GM12875 (cell line): ENCODE measurements at regions not wholly inside any gene's neighbourhood (a gene's known extent, or its start where the extent isn't known, plus 50 kb on each side); places are given as distances from the start of the nearest gene placed in this dataset.

Source experiments
- H3K4me3 ChIP-seq: one replicate; pipeline ENCODE4 v1.5.1; 2011; ENCODE audit warnings: low read depth, low read length, control low read depth
- TF ChIP-seq, protein P1 (sequence below): IDR thresholded peaks from 2 replicates; pipeline ENCODE4 v1.5.1; 2011; ENCODE audit warnings: low read depth, mild to moderate bottlenecking, control low read depth, inconsistent platforms, low read length, moderate library complexity, borderline replicate concordance; ENCODE audit not compliant: insufficient read depth

DNA sequence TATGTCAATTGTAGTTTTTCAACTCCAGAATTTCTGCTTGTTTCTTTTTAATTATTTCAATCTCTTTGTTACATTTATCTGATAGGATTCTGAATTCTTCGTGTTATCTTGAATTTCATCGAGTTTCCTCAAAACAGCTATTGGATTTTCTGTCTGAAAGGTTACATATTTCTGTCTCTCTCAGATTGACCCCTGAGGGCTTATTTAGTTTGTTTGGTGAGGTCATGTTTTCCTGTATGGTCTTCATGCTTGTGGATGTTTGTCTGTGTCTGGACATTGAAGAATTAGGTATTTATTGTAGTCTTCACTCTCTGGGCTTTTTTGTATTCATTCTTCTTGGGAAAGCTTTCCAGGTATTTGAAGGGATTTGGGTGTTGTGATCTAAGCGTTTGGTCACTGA is 85.6 kb downstream of the SNAPC1 start:
- H3K4me3 ChIP-seq = no peak overlapping the region

DNA sequence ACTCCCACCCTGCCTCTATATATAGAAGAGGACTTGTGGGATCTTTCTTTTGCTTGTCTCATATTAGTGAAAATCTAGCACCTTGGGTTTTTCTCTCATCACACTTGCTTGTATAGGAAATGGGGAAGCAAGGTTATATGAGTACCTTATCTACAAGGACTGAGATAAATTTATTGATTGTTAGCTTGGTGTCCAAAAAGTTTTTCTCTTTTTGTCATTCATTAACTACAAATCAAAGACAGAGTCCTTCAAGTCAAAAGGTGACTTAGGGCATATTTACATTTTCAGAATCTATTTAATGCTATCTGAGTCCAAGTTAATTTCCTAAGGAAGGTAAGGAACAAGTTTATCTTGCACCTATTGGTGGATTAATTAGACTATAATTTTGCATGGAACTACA is 92.7 kb downstream of the SNAPC1 start:
- H3K4me3 ChIP-seq = no peak overlapping the region
- TF ChIP-seq, protein P1, sequence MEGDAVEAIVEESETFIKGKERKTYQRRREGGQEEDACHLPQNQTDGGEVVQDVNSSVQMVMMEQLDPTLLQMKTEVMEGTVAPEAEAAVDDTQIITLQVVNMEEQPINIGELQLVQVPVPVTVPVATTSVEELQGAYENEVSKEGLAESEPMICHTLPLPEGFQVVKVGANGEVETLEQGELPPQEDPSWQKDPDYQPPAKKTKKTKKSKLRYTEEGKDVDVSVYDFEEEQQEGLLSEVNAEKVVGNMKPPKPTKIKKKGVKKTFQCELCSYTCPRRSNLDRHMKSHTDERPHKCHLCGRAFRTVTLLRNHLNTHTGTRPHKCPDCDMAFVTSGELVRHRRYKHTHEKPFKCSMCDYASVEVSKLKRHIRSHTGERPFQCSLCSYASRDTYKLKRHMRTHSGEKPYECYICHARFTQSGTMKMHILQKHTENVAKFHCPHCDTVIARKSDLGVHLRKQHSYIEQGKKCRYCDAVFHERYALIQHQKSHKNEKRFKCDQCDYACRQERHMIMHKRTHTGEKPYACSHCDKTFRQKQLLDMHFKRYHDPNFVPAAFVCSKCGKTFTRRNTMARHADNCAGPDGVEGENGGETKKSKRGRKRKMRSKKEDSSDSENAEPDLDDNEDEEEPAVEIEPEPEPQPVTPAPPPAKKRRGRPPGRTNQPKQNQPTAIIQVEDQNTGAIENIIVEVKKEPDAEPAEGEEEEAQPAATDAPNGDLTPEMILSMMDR = no peak

More for the DNA sequence above, 85.6 kb downstream of the SNAPC1 start:
- TF ChIP-seq, protein P1 = no peak

DNA sequence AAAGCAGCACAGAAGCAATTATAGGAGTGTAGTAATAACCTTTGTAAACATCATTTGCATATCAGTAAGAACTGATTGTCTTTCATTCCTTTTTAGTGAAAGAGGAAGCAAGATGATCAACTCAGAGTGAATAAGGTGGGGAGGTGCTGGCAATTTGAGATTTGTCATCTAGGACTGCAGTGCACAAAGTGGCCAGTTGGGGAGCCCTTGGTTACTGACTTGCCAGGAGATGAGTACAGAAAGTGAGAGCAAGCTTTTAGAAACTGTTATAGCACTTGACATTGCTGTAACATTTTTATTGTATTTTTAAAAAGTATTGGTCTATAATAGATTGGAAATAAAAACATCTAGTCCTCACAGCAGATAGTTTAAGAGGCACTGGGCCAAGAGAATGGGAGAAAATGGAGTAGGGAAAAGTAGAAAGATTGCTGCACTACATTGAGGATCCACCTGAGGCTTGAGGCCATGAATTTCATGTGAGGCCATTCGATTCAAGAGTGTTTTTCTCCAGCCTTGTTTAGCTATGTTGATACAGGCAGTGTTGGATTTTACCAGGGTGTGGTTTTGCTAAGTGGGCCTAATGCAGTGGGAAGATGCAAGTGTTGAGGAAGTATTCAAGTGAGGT is 98.2 kb downstream of the SNAPC1 start:
- H3K4me3 ChIP-seq = no peak overlapping the region
- TF ChIP-seq, protein P1 = peak; percentile 84

DNA sequence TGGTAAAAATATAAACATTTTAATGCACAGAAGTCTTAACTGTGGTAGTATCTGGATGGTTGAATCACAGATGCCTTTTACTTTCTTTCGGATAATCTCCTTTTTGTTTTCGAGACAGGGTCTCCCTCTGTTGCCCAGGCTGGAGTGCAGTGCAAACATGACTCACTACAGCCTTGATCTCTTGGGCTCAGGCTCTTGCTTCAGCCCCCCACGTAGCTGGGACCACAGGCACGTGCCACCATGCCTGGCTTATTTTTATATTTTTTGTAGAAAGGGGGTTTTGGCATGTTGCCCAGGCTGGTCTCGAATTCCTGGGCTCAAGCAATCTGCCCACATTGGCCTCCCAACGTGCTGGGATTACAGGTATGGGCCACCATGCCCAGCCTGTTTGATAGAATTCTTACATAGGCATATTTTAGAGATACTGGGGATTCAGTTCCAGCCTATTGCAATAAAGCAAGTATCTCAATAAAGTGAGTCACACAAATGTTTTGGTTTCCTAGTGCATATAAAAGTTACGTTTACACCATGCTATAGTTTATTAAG is 99.2 kb downstream of the SNAPC1 start:
- no peak overlapping the region for H3K4me3 ChIP-seq
- TF ChIP-seq, protein P1 = no peak

DNA sequence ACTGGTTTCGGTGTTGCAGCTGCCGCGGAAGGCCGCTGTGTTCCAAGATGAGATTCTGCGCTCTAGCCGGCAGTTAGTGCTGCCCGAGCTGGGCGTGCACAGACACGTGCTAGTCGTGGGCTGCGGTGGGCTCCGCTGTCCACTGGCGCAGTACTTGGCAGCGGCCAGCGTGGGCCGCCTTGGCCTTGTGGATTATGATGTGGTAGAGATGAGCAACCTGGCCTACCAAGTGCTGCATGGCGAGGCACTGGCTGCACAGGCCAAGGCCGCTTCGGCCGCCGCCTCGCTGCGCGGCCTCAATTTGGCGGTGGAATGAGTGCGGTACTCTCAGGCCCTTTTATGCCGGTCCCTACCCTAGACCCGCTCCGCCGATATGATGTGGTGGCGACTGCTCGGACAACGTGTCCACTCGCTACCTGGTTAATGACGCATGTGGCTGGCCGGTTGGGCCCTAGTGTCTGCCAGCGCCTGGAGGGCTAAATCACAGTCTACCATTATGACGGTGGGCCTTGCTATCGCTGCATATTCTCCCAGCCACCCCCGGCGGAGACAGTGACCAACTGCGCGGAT is 102.2 kb downstream of the SNAPC1 start:
- TF ChIP-seq, protein P1 = no peak
- no peak overlapping the region for H3K4me3 ChIP-seq

DNA sequence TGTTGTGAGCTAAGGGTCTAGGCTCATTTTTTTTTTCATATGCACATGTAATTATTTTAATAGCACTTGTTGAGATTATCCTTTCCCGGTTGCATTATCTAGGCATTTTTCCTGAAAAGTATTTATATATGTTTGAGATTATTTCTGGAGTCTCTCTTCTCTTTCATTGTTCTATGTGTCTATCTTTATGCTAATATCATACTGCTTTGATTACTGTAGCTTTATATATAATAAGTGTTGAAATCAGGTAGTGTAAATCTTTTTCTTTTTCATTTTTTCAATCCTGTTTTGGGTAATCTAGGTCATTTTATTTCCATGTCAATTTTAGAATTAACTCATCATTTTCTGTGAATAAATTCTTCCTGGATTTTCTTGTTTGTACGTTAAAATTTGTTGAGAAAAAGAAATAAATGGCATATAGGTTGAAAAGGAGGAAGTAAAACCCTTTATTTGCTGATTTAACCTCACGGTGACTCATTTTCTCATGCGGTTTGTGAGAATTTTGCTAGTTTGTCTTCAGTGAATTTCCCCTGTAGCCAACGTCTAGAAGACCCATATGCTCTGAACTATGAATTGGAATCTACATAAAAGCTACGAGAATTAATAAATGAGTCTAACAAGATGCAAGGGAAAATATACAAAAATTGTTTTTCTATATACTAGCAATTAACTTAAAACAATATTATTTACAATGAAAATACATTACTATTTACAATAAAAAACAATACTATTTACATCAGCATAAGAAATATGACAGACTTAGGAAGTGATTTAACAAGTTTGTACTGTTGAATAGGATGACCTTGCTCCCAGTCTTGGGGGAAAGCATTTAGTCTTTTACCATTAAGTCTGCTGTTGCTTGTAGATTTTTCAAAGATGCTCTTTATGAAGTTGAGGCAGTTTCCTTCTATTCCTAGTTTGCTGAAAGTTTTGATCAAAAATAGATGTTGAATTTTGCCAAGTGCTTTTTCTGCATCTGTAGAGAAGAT is 105.0 kb downstream of the SNAPC1 start:
- no peak overlapping the region for H3K4me3 ChIP-seq
- TF ChIP-seq, protein P1 = no peak
